ENCODE measurements at regions not wholly inside any gene's neighbourhood (a gene's known extent, or its start where the extent isn't known, plus 50 kb on each side); places are given as distances from the start of the nearest gene placed in this dataset.

- DNase-seq = no peak
Observed at GRCh38 chr13:34864671-34865070, 77.4 kb upstream of the NBEA start.

GRCh38 chr13:34867590-34867989 is 74.5 kb upstream of the NBEA start:
- DNase-seq = no peak

GRCh38 chr13:34868733-34869132 is 73.3 kb upstream of the NBEA start:
- DNase-seq = no peak

GRCh38 chr13:34869696-34870095 is 72.4 kb upstream of the NBEA start:
- DNase-seq = no peak

GRCh38 chr13:34878329-34878728 is 63.7 kb upstream of the NBEA start:
- DNase-seq = no peak

GRCh38 chr13:34879851-34880250 is 62.2 kb upstream of the NBEA start:
- no peak for DNase-seq

- DNase-seq = no peak
Observed at GRCh38 chr13:34881494-34881893, 60.6 kb upstream of the NBEA start.

GRCh38 chr13:34883396-34883795 is 58.7 kb upstream of the NBEA start:
- DNase-seq = no peak

- no peak for DNase-seq
Observed at GRCh38 chr13:34884366-34884765, 57.7 kb upstream of the NBEA start.

- DNase-seq = no peak
Observed at GRCh38 chr13:34886121-34886875, 55.8 kb upstream of the NBEA start.

GRCh38 chr13:34886987-34887386 is 55.1 kb upstream of the NBEA start:
- no peak for DNase-seq

Data from CD4-positive, alpha-beta T cell treated with Interleukin-12 subunit alpha and Interleukin-12 subunit beta, for 1 hour (primary cell).